Upper lobe of left lung (tissue), 6 donors: ENCODE measurements at regions not wholly inside any gene's neighbourhood (a gene's known extent, or its start where the extent isn't known, plus 50 kb on each side); places are given as distances from the start of the nearest gene placed in this dataset.

Source experiments
- ATAC-seq, 2 donors: fragments of 200-7000 bp; cut with Tn5 transposase; one replicate each; pipeline ENCODE4 v1.9.1; 2022; ENCODE audit warnings: mild to moderate bottlenecking in 2 of 2, moderate library complexity in 2 of 2; ENCODE audit not compliant: low FRiP score in 2 of 2
- DNase-seq, 2 donors: peaks; one replicate each; pipeline ENCODE4 v3.0.0-alpha.2; 2019 to 2020
- H3K27ac ChIP-seq, 4 donors: fragments of 200-600 bp; sonication (generic); one replicate each; pipeline ENCODE4 v1.5.1; 2016 to 2019
- H3K27me3 ChIP-seq, 4 donors: fragments of 200-600 bp; sonication (generic); one replicate each; pipeline ENCODE4 v1.5.1; 2017 to 2019
- H3K36me3 ChIP-seq, 4 donors: fragments of 200-600 bp; sonication (generic); one replicate each; pipeline ENCODE4 v1.5.1; 2016 to 2019
- H3K4me1 ChIP-seq, 4 donors: fragments of 200-600 bp; sonication (generic); one replicate each; pipeline ENCODE4 v1.5.1; 2018 to 2019
- H3K4me3 ChIP-seq, 4 donors: fragments of 200-600 bp; sonication (generic); one replicate each; pipeline ENCODE4 v1.5.1; 2017 to 2019; ENCODE audit warnings: mild to moderate bottlenecking in 2 of 4, moderate library complexity in 1 of 4
- H3K9me3 ChIP-seq, 4 donors: fragments of 200-600 bp; sonication (generic); one replicate each; pipeline ENCODE4 v1.5.1; 2018 to 2019
- CTCF ChIP-seq, 6 experiments: fragments of 450-650 bp in 4 of 6; fragments of 200-600 bp in 2 of 6; sonication (generic) in 2 of 6; IDR thresholded peaks; one replicate each; pipeline ENCODE4 v1.5.1; 2016 to 2019; ENCODE audit warnings: antibody characterized with exemption in 6 of 6
- EP300 ChIP-seq, 4 donors: sonication (generic); formaldehyde crosslinking; IDR thresholded peaks; one replicate each; pipeline ENCODE4 v1.5.1; 2017; ENCODE audit warnings: antibody characterized with exemption in 4 of 4, control low read depth in 2 of 4
- POLR2A ChIP-seq, 4 donors: fragments of 450-650 bp; IDR thresholded peaks; one replicate each; pipeline ENCODE4 v1.5.1; 2016 to 2017; ENCODE audit warnings: antibody characterized with exemption in 4 of 4, mild to moderate bottlenecking in 2 of 4
- POLR2AphosphoS5 ChIP-seq, 2 donors: sonication (generic); formaldehyde crosslinking; IDR thresholded peaks; one replicate each; pipeline ENCODE4 v1.5.1; 2017; ENCODE audit warnings: antibody characterized with exemption in 2 of 2
- WGBS, 2 donors: methylation state at CpG; one replicate each; pipeline ENCODE4 v1.1.5; 2017 to 2018; 5-methylcytosine and 5-hydroxymethylcytosine counted together
- donor health status: DM: no; HTN: no; CAD: no; lungs with moderate emphysema.
- donor health status: DM: no; HTN: yes; CAD: no; lungs with severe emphysema.

- Histone ChIP-seq H3K27me3 (no peaks in the 10 kb centered on the region), H3K4me3 (no peak overlapping the region), H3K27ac (no peak overlapping the region), H3K4me1 (peaks cover 0 to 6% (median 0%) of the 10 kb centered on the region in 4 donors), H3K36me3 (no peaks in the 10 kb centered on the region), H3K9me3 (no peaks in the 10 kb centered on the region)
- DNase-seq (no peak), ATAC-seq (no peak)
- no peak for TF ChIP-seq CTCF (IDR thresholded peaks at IDR 0.05)
- no peak for TF ChIP-seq EP300 (IDR thresholded peaks at IDR 0.05)
- WGBS, 2 donors: 82% methylated on average over 3 of the region's 3 CpGs
Observed at GRCh38 chr2:12054956-12055618, 308.7 kb downstream of the LPIN1 start.

GRCh38 chr2:12057436-12058166 is 311.2 kb downstream of the LPIN1 start:
- Histone ChIP-seq H3K9me3 (no peaks in the 10 kb centered on the region), H3K36me3 (no peaks in the 10 kb centered on the region), H3K4me3 (no peak overlapping the region), H3K27ac (no peak overlapping the region), H3K27me3 (no peaks in the 10 kb centered on the region), H3K4me1 (peaks cover 0 to 6% (median 0%) of the 10 kb centered on the region in 4 donors)
- DNase-seq: peak; percentile 44 to 55
- WGBS, 2 donors: 62 to 66% methylated on average over 9 to 12 of the region's 12 CpGs
- peak; percentile 50 to 55 for ATAC-seq
- TF ChIP-seq POLR2AphosphoS5 (IDR thresholded peaks at IDR 0.05) (no peak), EP300 (IDR thresholded peaks at IDR 0.05) (no peak), CTCF (IDR thresholded peaks at IDR 0.05) (no peak), POLR2A (IDR thresholded peaks at IDR 0.05) (no peak)

- Histone ChIP-seq H3K9me3 (no peaks in the 10 kb centered on the region), H3K27me3 (no peaks in the 10 kb centered on the region), H3K4me1 (peaks cover 0 to 6% (median 0%) of the 10 kb centered on the region in 4 donors), H3K27ac (no peak overlapping the region), H3K4me3 (no peak overlapping the region), H3K36me3 (no peaks in the 10 kb centered on the region)
- 81 to 89% methylated on average over 2 of the region's 2 CpGs for WGBS, 2 donors
- no peak for TF ChIP-seq EP300 (IDR thresholded peaks at IDR 0.05)
- TF ChIP-seq POLR2AphosphoS5 (IDR thresholded peaks at IDR 0.05): no peak
- no peak for TF ChIP-seq CTCF (IDR thresholded peaks at IDR 0.05)
- TF ChIP-seq POLR2A (IDR thresholded peaks at IDR 0.05): no peak
- DNase-seq (no peak), ATAC-seq (no peak)
Observed at GRCh38 chr2:12059616-12060441, 313.4 kb downstream of the LPIN1 start.

GRCh38 chr2:12060886-12061285 is 314.5 kb downstream of the LPIN1 start:
- H3K4me3 ChIP-seq: no peak overlapping the region
- ATAC-seq (no peak), DNase-seq (no peak)
- TF ChIP-seq EP300 (IDR thresholded peaks at IDR 0.05) (no peak), POLR2A (IDR thresholded peaks at IDR 0.05) (no peak), POLR2AphosphoS5 (IDR thresholded peaks at IDR 0.05) (no peak), CTCF (IDR thresholded peaks at IDR 0.05) (no peak)
- H3K27me3 ChIP-seq: no peaks in the 10 kb centered on the region
- no peaks in the 10 kb centered on the region for H3K36me3 ChIP-seq
- H3K4me1 ChIP-seq: peaks cover 0 to 6% (median 0%) of the 10 kb centered on the region in 4 donors
- no peaks in the 10 kb centered on the region for H3K9me3 ChIP-seq
- 75 to 78% methylated on average over 5 of the region's 5 CpGs for WGBS, 2 donors
- no peak overlapping the region for H3K27ac ChIP-seq
